ENCODE measurements at regions not wholly inside any gene's neighbourhood (a gene's known extent, or its start where the extent isn't known, plus 50 kb on each side); places are given as distances from the start of the nearest gene placed in this dataset.

- no peak for DNase-seq (ENCODE audit: low read depth in 2 of 2)
Measured at GRCh38 chr22:49132009-49132408, 695.7 kb downstream of the BRD1 start.

GRCh38 chr22:49129736-49130135, 697.9 kb downstream of the BRD1 start:
- no peak for DNase-seq (ENCODE audit: low read depth in 2 of 2)

- DNase-seq (ENCODE audit: low read depth in 2 of 2) = no peak
Measured at GRCh38 chr22:49128874-49129273, 698.8 kb downstream of the BRD1 start.

- DNase-seq (ENCODE audit: low read depth in 2 of 2) = no peak
Measured at GRCh38 chr22:49124608-49125007, 703.1 kb downstream of the BRD1 start.

GRCh38 chr22:49123621-49124192, 704.0 kb downstream of the BRD1 start:
- DNase-seq (ENCODE audit: low read depth in 2 of 2) = no peak

- no peak for DNase-seq (ENCODE audit: low read depth in 2 of 2)
Measured at GRCh38 chr22:49119551-49119952, 708.1 kb downstream of the BRD1 start.

GRCh38 chr22:49118065-49118464, 709.6 kb downstream of the BRD1 start:
- DNase-seq (ENCODE audit: low read depth in 2 of 2) = no peak

- no peak for DNase-seq (ENCODE audit: low read depth in 2 of 2)
Measured at GRCh38 chr22:49117486-49117885, 710.2 kb downstream of the BRD1 start.

- DNase-seq (ENCODE audit: low read depth in 2 of 2) = no peak
Measured at GRCh38 chr22:49116486-49117120, 711.1 kb downstream of the BRD1 start.

- DNase-seq (ENCODE audit: low read depth in 2 of 2) = no peak
Measured at GRCh38 chr22:49116021-49116420, 711.7 kb downstream of the BRD1 start.

GRCh38 chr22:49115197-49115596, 712.5 kb downstream of the BRD1 start:
- no peak for DNase-seq (ENCODE audit: low read depth in 2 of 2)

GRCh38 chr22:49113758-49114157, 713.9 kb downstream of the BRD1 start:
- no peak for DNase-seq (ENCODE audit: low read depth in 2 of 2)

GRCh38 chr22:49112661-49113626, 714.7 kb downstream of the BRD1 start:
- DNase-seq (ENCODE audit: low read depth in 2 of 2) = no peak

GRCh38 chr22:49112176-49112575, 715.5 kb downstream of the BRD1 start:
- DNase-seq (ENCODE audit: low read depth in 2 of 2) = no peak

- no peak for DNase-seq (ENCODE audit: low read depth in 2 of 2)
Measured at GRCh38 chr22:49111085-49111484, 716.6 kb downstream of the BRD1 start.

- no peak for DNase-seq (ENCODE audit: low read depth in 2 of 2)
Measured at GRCh38 chr22:49108636-49109315, 718.9 kb downstream of the BRD1 start.

GRCh38 chr22:49107961-49108530, 719.6 kb downstream of the BRD1 start:
- no peak for DNase-seq (ENCODE audit: low read depth in 2 of 2)

- DNase-seq (ENCODE audit: low read depth in 2 of 2) = no peak
Measured at GRCh38 chr22:49107561-49107960, 720.1 kb downstream of the BRD1 start.

GRCh38 chr22:49106842-49107152, 720.9 kb downstream of the BRD1 start:
- DNase-seq (ENCODE audit: low read depth in 2 of 2) = no peak

- no peak for DNase-seq (ENCODE audit: low read depth in 2 of 2)
Measured at GRCh38 chr22:49106096-49106841, 721.4 kb downstream of the BRD1 start.

GRCh38 chr22:49104434-49104833, 723.2 kb downstream of the BRD1 start:
- no peak for DNase-seq (ENCODE audit: low read depth in 2 of 2)
